GM12878 (cell line): ENCODE measurements at regions not wholly inside any gene's neighbourhood (a gene's known extent, or its start where the extent isn't known, plus 50 kb on each side); places are given as distances from the start of the nearest gene placed in this dataset.

ENCODE experiments used
- BMI1 ChIP-seq: fragments of 450-650 bp; IDR thresholded peaks from 2 replicates; pipeline ENCODE4 v1.6.1; 2016; ENCODE audit warnings: mild to moderate bottlenecking, moderate library complexity, borderline replicate concordance
- CTCF ChIP-seq, 3 experiments: IDR thresholded peaks in 2 of 3; conservative IDR thresholded peaks in 1 of 3; 2 replicates each; pipeline ENCODE4 v1.5.1; 2011; ENCODE audit warnings: low read depth in 3 of 3, low read length in 3 of 3, mild to moderate bottlenecking in 3 of 3, control low read depth in 2 of 3, moderate library complexity in 2 of 3, inconsistent platforms in 1 of 3, mixed read lengths in 1 of 3; ENCODE audit not compliant: control insufficient read depth in 2 of 3, insufficient read depth in 1 of 3; ENCODE audit errors: extremely low read depth in 1 of 3
- GABPA ChIP-seq: IDR thresholded peaks from 2 replicates; pipeline ENCODE4 v1.6.1; 2014; ENCODE audit warnings: antibody characterized with exemption, low read depth, mild to moderate bottlenecking, inconsistent platforms
- MAX ChIP-seq: IDR thresholded peaks from 2 replicates; pipeline ENCODE4 v1.6.1; 2012; ENCODE audit warnings: low read depth, low read length, improper control_type of control experiment
- MXI1 ChIP-seq: fragments of 150-350 bp; IDR thresholded peaks from 2 replicates; pipeline ENCODE4 v1.6.1; 2011; ENCODE audit warnings: low read depth, mild to moderate bottlenecking, inconsistent platforms, low read length, improper control_type of control experiment
- NBN ChIP-seq: fragments of 450-650 bp; IDR thresholded peaks from 2 replicates; pipeline ENCODE4 v1.6.1; 2016
- POLR2A ChIP-seq: IDR thresholded peaks from 2 replicates; pipeline ENCODE4 v1.6.1; 2011; ENCODE audit warnings: low read depth, mild to moderate bottlenecking, low read length
- POLR2AphosphoS2 ChIP-seq: IDR thresholded peaks from 2 replicates; pipeline ENCODE4 v1.6.1; 2011; ENCODE audit warnings: low read depth, mild to moderate bottlenecking, low read length, improper control_type of control experiment, moderate library complexity
- RAD21 ChIP-seq: IDR thresholded peaks from 2 replicates; pipeline ENCODE4 v1.6.1; 2011; ENCODE audit warnings: mild to moderate bottlenecking, low read depth, low read length, moderate library complexity; ENCODE audit not compliant: insufficient read depth
- ZNF24 ChIP-seq: fragments of 450-650 bp; IDR thresholded peaks from 2 replicates; pipeline ENCODE4 v1.6.1; 2017; ENCODE audit warnings: antibody characterized with exemption, mild to moderate bottlenecking

- TF ChIP-seq ZNF24 (no peak), MAX (no peak), CTCF (IDR thresholded peaks at IDR 0.05 in 2 of 3, conservative IDR thresholded peaks at IDR 0.05 in 1 of 3; ENCODE audit: control insufficient read depth in 2 of 3, extremely low read depth in 1 of 3, insufficient read depth in 1 of 3, low read depth in 3 of 3, low read length in 3 of 3) (no peak), BMI1 (no peak), GABPA (no peak), RAD21 (no peak), POLR2AphosphoS2 (no peak), MXI1 (no peak), NBN (no peak), POLR2A (no peak)
These were observed 66.1 kb upstream of the PRB2 start for GRCh38 chr12:11461433-11461832.
